ENCODE measurements at regions not wholly inside any gene's neighbourhood (a gene's known extent, or its start where the extent isn't known, plus 50 kb on each side); places are given as distances from the start of the nearest gene placed in this dataset.

- no peaks in the 10 kb centered on the region for H3K4me1 Mint-ChIP-seq
- H3K36me3 Mint-ChIP-seq (ENCODE audit: low read depth): no peaks in the 10 kb centered on the region
- H3K27me3 Mint-ChIP-seq: no peaks in the 10 kb centered on the region
- ATAC-seq (replicated peaks): no peak
- H3K4me3 Mint-ChIP-seq: no peak overlapping the region
- H3K27ac Mint-ChIP-seq: no peak overlapping the region
- no peaks in the 10 kb centered on the region for H3K9me3 Mint-ChIP-seq
Measured at GRCh38 chrX:69110116-69110530, 55.1 kb downstream of the PJA1 start.

GRCh38 chrX:69109706-69110105 lies 55.5 kb downstream of the PJA1 start:
- no peaks in the 10 kb centered on the region for H3K4me1 Mint-ChIP-seq
- H3K27ac Mint-ChIP-seq: no peak overlapping the region
- no peaks in the 10 kb centered on the region for H3K36me3 Mint-ChIP-seq (ENCODE audit: low read depth)
- no peaks in the 10 kb centered on the region for H3K9me3 Mint-ChIP-seq
- no peak overlapping the region for H3K4me3 Mint-ChIP-seq
- ATAC-seq (replicated peaks): no peak
- H3K27me3 Mint-ChIP-seq: no peaks in the 10 kb centered on the region

GRCh38 chrX:69109036-69109663 lies 56.1 kb downstream of the PJA1 start:
- H3K4me1 Mint-ChIP-seq: no peaks in the 10 kb centered on the region
- no peak for ATAC-seq (replicated peaks)
- no peaks in the 10 kb centered on the region for H3K36me3 Mint-ChIP-seq (ENCODE audit: low read depth)
- H3K9me3 Mint-ChIP-seq: no peaks in the 10 kb centered on the region
- no peak overlapping the region for H3K4me3 Mint-ChIP-seq
- no peak overlapping the region for H3K27ac Mint-ChIP-seq
- no peaks in the 10 kb centered on the region for H3K27me3 Mint-ChIP-seq

DNA sequence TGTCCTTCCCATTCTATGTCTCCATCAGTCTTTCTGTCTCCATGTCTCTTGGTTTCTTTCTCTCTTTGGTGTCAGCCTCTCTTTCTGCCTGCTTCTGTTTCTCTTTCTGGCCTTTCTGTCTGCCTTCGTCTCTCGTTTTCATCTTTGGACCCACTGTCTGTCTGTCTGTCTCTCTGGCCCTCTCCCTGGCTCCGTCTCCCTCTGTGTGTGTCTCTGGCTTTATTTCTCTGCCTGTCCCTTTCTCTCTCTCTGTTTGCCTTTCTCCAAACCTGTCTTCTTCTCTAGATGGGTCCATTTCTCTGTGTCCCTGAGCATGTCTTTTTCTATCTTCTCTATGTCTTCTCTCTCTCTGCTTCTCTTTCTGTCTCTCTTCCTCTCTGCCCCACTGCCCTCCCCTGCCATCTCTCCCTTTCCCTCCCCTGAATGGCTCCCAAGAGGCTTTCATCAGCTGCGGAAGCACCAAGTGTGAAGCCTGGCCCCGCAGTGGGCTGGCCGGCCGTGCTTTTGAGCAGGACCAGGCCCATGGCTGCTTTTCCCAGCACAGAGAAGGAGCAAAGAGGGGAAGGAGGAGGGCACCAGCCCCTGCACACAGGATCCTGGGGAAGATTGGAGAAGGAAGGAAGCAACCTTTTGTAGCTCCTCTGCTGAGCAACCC lies 57.4 kb downstream of the PJA1 start:
- H3K36me3 Mint-ChIP-seq (ENCODE audit: low read depth): no peaks in the 10 kb centered on the region
- no peaks in the 10 kb centered on the region for H3K4me1 Mint-ChIP-seq
- no peaks in the 10 kb centered on the region for H3K27me3 Mint-ChIP-seq
- no peak overlapping the region for H3K4me3 Mint-ChIP-seq
- H3K27ac Mint-ChIP-seq: no peak overlapping the region
- ATAC-seq (replicated peaks): no peak
- no peaks in the 10 kb centered on the region for H3K9me3 Mint-ChIP-seq

DNA sequence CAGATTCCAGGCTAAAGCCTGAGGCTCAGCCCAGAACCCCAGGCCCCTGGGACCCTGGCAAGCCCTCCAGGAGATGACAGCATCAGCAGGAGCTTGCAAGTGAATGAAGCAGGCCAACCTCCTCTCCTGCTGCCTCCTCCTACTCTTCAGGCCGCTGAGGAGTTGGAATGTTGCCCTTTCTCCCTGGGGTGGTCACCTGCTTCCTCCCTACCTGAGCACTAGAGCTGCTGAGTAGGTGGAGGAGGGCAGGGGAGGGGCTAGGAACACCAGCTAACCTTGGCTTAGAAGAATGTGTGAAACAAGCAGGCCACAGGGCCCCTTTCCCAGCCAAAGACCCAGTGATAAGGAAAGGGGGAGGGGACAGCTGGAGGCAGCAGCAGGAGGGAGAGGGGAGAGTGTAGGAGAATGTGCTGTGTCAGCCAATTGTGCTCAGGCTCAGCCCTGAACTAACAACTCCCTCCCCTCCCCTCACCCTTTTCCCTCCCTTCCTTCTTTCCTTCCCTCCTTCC lies 58.0 kb downstream of the PJA1 start:
- Mint-ChIP-seq H3K4me1 (no peaks in the 10 kb centered on the region), H3K27ac (no peak overlapping the region), H3K36me3 (ENCODE audit: low read depth) (no peaks in the 10 kb centered on the region), H3K27me3 (no peaks in the 10 kb centered on the region), H3K4me3 (no peak overlapping the region), H3K9me3 (no peaks in the 10 kb centered on the region)
- ATAC-seq (replicated peaks): no peak

- Mint-ChIP-seq H3K36me3 (ENCODE audit: low read depth) (no peaks in the 10 kb centered on the region), H3K9me3 (no peaks in the 10 kb centered on the region), H3K4me3 (no peak overlapping the region), H3K4me1 (no peaks in the 10 kb centered on the region), H3K27ac (no peak overlapping the region), H3K27me3 (no peaks in the 10 kb centered on the region)
- ATAC-seq (replicated peaks): no peak
Measured at GRCh38 chrX:69104756-69105434, 60.4 kb downstream of the PJA1 start.

DNA sequence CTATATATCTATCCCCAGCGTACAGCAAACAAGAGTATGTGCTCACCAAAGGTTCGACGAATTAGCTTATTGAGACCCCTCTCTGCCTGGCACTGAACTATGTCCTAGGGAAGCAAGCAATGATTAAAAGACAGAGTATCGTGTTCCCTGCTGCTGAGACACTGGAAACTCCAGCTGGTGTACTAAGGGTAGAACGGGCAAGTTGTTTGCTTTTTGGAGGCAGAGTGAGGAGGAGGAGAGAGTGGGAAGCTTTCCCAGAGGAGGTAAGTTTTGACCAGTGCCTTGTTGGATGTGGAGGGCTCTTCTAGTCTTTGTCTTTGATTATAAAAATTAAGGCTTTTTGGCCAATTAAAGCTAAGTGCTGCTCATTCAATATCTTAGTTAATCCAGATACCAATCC lies 61.7 kb downstream of the PJA1 start:
- no peak for ATAC-seq (replicated peaks)
- Mint-ChIP-seq H3K4me1 (no peaks in the 10 kb centered on the region), H3K9me3 (no peaks in the 10 kb centered on the region), H3K4me3 (no peak overlapping the region), H3K27ac (no peak overlapping the region), H3K36me3 (ENCODE audit: low read depth) (no peaks in the 10 kb centered on the region), H3K27me3 (no peaks in the 10 kb centered on the region)

- Mint-ChIP-seq H3K27ac (no peak overlapping the region), H3K4me3 (no peak overlapping the region), H3K36me3 (ENCODE audit: low read depth) (no peaks in the 10 kb centered on the region), H3K9me3 (no peaks in the 10 kb centered on the region), H3K4me1 (no peaks in the 10 kb centered on the region), H3K27me3 (no peaks in the 10 kb centered on the region)
- no peak for ATAC-seq (replicated peaks)
Measured at GRCh38 chrX:69102612-69103194, 62.5 kb downstream of the PJA1 start.

DNA sequence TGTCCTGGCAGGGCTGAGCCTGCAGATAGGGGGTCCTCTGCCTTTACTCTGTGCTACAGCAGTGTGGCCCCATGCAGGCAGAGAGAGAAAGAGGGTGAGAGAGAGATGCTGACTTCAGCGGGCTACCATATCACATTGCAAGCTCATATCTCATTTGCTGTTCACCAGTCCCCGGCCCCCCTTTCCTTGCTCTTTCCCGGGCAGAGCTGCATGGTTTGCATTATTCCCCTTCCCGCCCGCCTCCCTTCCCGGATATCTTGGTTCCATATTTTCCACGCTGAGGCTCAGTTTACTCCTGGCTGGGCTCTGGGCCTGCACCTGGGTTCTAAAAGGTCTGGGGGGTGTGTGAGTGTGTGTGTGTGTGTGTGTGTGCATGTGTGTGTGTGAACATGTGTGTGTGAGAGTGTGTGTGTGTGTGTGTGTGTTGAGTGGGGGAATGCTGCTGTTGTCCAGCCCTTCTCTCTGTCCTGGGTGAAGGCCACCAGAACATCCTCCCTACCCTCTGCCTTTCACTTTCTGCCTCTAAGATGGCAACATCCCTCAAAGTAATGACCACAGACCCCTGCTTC lies 63.5 kb downstream of the PJA1 start:
- H3K27me3 Mint-ChIP-seq: no peaks in the 10 kb centered on the region

DNA sequence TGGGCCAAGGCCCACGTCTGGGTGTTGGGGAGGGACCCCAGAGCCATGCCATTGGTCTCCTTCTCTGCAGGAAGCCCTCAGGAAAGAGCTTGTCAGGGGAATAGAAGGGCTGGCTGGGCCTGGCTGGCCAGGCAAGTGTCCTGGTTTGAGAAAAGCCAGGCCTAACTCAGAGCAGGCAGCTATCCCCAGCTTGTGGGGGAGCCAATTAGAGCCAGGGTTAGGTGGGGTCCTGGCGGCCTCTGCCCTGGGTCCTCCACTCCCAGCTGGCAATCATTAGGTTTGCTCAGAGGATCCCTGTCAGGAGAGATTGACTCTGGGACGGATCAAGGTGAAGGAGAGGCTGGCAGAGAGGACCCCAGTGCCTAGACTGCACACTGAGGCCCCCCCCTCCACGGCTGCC lies 64.8 kb downstream of the PJA1 start:
- H3K4me3 Mint-ChIP-seq: no peak overlapping the region
- ATAC-seq (replicated peaks): no peak
- no peaks in the 10 kb centered on the region for H3K9me3 Mint-ChIP-seq
- H3K4me1 Mint-ChIP-seq: no peaks in the 10 kb centered on the region
- no peaks in the 10 kb centered on the region for H3K27me3 Mint-ChIP-seq
- no peak overlapping the region for H3K27ac Mint-ChIP-seq
- H3K36me3 Mint-ChIP-seq (ENCODE audit: low read depth): no peaks in the 10 kb centered on the region

More for the DNA sequence above, 63.5 kb downstream of the PJA1 start:
- Mint-ChIP-seq H3K9me3 (no peaks in the 10 kb centered on the region), H3K4me1 (no peaks in the 10 kb centered on the region), H3K36me3 (ENCODE audit: low read depth) (no peaks in the 10 kb centered on the region), H3K27ac (no peak overlapping the region), H3K4me3 (no peak overlapping the region)
- ATAC-seq (replicated peaks): no peak

- Mint-ChIP-seq H3K4me3 (no peak overlapping the region), H3K4me1 (no peaks in the 10 kb centered on the region), H3K27ac (no peak overlapping the region), H3K27me3 (no peaks in the 10 kb centered on the region), H3K36me3 (ENCODE audit: low read depth) (no peaks in the 10 kb centered on the region), H3K9me3 (no peaks in the 10 kb centered on the region)
- ATAC-seq (replicated peaks): no peak
Measured at GRCh38 chrX:69097451-69098236, 67.6 kb downstream of the PJA1 start.

DNA sequence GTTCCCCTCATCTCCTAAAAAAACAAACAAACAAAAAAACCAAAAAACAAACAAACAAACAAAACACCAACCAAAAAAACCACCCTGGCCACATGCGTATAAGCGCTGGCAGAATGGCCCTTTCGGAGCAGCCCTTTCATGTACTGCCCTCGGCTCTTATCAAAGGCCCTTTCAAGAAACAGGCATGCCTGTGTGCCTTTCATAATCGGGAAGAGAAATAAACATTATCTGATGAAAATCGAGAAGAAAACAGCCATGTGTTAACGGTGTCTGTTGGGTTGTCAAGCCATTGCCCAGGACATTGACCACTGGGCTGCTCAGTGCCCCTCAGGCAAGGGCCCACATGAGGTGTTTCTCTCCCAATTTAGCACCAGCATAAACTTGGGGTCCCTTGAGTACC lies 68.3 kb downstream of the PJA1 start:
- Mint-ChIP-seq H3K27ac (no peak overlapping the region), H3K9me3 (no peaks in the 10 kb centered on the region), H3K27me3 (no peaks in the 10 kb centered on the region), H3K4me3 (no peak overlapping the region), H3K4me1 (no peaks in the 10 kb centered on the region), H3K36me3 (ENCODE audit: low read depth) (no peaks in the 10 kb centered on the region)
- ATAC-seq (replicated peaks): no peak

DNA sequence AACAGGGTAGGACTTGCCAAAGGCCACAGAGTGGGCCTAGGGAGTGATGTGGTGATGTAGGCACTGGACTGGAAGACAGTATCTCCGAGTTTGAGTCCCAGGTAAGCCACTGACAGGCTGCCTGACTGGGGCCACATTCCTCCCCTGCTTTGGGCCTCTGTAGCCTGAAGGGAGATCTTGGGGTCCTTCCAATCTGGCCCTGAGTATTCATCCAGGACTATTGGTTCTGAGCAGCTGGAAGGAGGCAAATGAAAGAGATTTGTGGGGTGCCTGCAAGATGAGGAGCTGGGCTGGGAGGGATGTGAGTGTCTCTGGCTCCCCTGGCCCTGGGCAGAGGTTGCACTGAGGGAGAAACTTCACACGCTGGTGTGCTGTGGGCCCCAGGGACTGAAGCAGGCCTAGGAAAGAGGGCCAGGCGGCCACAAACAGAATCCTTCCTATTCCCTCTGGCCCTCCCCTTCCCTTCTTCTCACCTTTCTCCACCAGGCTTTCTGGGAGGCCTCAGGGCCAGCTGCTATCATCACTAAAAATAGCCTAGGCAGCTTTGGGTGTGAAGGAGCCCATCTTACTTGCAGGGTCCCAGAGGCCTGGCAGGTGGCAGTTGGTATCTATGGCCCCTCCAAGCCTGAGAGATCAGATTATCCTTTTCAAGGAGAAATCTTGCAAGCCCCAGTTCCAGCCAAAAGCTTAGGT lies 70.1 kb downstream of the PJA1 start:
- no peaks in the 10 kb centered on the region for H3K4me1 Mint-ChIP-seq
- no peak overlapping the region for H3K4me3 Mint-ChIP-seq
- H3K27me3 Mint-ChIP-seq: no peaks in the 10 kb centered on the region
- ATAC-seq (replicated peaks): no peak
- H3K27ac Mint-ChIP-seq: no peak overlapping the region
- no peaks in the 10 kb centered on the region for H3K36me3 Mint-ChIP-seq (ENCODE audit: low read depth)
- H3K9me3 Mint-ChIP-seq: no peaks in the 10 kb centered on the region
